Vagina (tissue), 2 donors: ENCODE measurements at regions not wholly inside any gene's neighbourhood (a gene's known extent, or its start where the extent isn't known, plus 50 kb on each side); places are given as distances from the start of the nearest gene placed in this dataset.
"Not testable (repeated sequence)": the region's sequence is repeated elsewhere in the genome, so short reads cannot be mapped to it uniquely, and the experiment has no call there.

Experiments
- DNase-seq, 2 donors: peaks; one replicate each; pipeline ENCODE4 v3.0.0-alpha.2; 2017; ENCODE audit errors: extremely low spot score in 2 of 2
- H3K27ac ChIP-seq: fragments of 200-600 bp; sonication (generic); one replicate; pipeline ENCODE4 v1.5.1; 2019
- H3K27me3 ChIP-seq: fragments of 200-600 bp; sonication (generic); one replicate; pipeline ENCODE4 v1.5.1; 2019
- H3K36me3 ChIP-seq, 2 donors: fragments of 200-600 bp; sonication (generic); one replicate each; pipeline ENCODE4 v1.5.1; 2017 to 2019
- H3K4me1 ChIP-seq: fragments of 200-600 bp; sonication (generic); one replicate; pipeline ENCODE4 v1.5.1; 2019
- H3K4me3 ChIP-seq, 2 donors: fragments of 200-600 bp; sonication (generic); 1 replicate in 1 of 2; 2 replicates in 1 of 2; pipeline ENCODE4 v1.5.1; 2016 to 2019
- H3K9me3 ChIP-seq: fragments of 200-600 bp; sonication (generic); one replicate; pipeline ENCODE4 v1.5.1; 2019
- POLR2A ChIP-seq, 2 donors: fragments of 450-650 bp; IDR thresholded peaks; one replicate each; pipeline ENCODE4 v1.6.1; 2017; ENCODE audit warnings: antibody characterized with exemption in 2 of 2, mild to moderate bottlenecking in 2 of 2, moderate library complexity in 2 of 2
- POLR2AphosphoS5 ChIP-seq, 2 donors: sonication (generic); formaldehyde crosslinking; IDR thresholded peaks; one replicate each; pipeline ENCODE4 v1.9.0; 2017; ENCODE audit warnings: antibody characterized with exemption in 2 of 2, mild to moderate bottlenecking in 2 of 2, low read depth in 1 of 2; ENCODE audit not compliant: insufficient read depth in 1 of 2
- intact Hi-C: fragments of 100-400 bp; cut with DNase I; formaldehyde crosslinking; loops from one replicate; pipeline ENCODE4 v1.15.1; 2023
- TF ChIP-seq, protein P1 (sequence below), 3 experiments: fragments of 450-650 bp in 2 of 3; fragments of 200-600 bp in 1 of 3; sonication (generic) in 1 of 3; IDR thresholded peaks; one replicate each; pipeline ENCODE4 v1.5.1; 2017 to 2019; ENCODE audit warnings: antibody characterized with exemption in 3 of 3, mild to moderate bottlenecking in 2 of 3, moderate library complexity in 2 of 3

DNA sequence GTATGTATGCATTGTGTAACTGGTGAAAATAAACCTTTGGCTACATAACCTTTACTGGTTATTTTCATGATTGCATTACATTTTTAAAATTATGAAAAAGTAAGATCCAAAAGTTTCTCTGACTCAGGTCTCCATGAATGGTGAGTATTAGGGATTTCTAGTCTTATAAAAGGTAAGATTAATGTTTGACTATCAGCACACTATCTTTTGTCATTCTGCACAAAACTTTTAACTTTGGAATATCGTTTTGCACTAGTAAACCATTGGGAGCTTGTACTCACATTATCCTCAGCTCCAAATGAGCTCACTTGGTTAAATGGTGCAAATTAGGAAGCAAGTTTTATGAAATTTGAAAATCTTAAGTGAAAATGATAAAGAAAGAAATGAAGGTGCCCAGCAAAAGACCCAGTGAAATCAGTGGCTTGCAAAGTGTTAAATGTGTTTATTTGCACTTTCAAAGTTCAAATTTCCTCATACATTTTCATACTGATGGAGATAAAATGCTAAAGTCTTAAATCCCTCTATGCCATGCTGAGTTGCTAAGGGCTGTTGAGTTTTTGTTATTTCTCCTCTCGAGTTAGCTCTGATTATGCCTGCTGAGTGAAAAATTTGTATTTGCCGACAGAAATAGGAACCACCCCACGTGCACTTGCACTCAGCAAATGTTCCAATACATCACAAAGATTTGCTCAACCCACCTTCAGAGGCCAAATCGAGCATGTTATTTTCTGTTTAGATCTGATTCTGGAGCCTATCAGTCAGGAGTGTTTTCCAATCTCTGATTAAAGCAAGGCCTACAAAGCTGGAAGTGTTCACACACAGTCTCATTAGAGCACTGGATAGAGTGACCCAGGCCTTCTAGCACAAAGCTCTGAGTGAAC is 885.7 kb downstream of the NR2F1-AS1 start:
- no peaks in the 10 kb centered on the region for H3K36me3 ChIP-seq
- H3K4me3 ChIP-seq = no peak overlapping the region
- no peak for DNase-seq
- H3K9me3 ChIP-seq = no peaks in the 10 kb centered on the region
- intact Hi-C loops = no loop called here
- no peaks in the 10 kb centered on the region for H3K27me3 ChIP-seq
- no peaks in the 10 kb centered on the region for H3K4me1 ChIP-seq
- TF ChIP-seq, protein P1, sequence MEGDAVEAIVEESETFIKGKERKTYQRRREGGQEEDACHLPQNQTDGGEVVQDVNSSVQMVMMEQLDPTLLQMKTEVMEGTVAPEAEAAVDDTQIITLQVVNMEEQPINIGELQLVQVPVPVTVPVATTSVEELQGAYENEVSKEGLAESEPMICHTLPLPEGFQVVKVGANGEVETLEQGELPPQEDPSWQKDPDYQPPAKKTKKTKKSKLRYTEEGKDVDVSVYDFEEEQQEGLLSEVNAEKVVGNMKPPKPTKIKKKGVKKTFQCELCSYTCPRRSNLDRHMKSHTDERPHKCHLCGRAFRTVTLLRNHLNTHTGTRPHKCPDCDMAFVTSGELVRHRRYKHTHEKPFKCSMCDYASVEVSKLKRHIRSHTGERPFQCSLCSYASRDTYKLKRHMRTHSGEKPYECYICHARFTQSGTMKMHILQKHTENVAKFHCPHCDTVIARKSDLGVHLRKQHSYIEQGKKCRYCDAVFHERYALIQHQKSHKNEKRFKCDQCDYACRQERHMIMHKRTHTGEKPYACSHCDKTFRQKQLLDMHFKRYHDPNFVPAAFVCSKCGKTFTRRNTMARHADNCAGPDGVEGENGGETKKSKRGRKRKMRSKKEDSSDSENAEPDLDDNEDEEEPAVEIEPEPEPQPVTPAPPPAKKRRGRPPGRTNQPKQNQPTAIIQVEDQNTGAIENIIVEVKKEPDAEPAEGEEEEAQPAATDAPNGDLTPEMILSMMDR (IDR thresholded peaks at IDR 0.05) = no peak
- TF ChIP-seq POLR2AphosphoS5 (IDR thresholded peaks at IDR 0.05; ENCODE audit: insufficient read depth in 1 of 2, low read depth in 1 of 2) (no peak), POLR2A (IDR thresholded peaks at IDR 0.05) (no peak)
- H3K27ac ChIP-seq = no peak overlapping the region

DNA sequence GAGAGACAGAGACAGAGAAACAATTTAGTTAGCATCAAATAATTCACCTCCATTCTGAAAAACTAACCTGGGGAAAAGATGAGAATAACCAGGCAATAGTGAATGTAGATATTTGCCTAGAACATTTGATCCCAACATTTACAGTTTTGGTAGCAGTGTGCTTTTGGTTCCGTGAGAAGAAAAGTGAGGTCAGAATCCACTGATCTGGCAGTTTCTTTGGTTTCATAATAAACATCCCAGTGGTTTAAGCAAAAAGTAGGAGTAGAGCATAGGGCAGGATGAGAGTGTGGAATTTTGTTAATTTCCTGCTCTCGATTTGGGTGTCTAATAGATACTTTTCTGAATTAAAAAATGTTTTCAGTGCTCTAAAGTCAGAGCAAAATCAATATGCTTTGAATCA is 887.0 kb downstream of the NR2F1-AS1 start:
- H3K27me3 ChIP-seq = no peaks in the 10 kb centered on the region
- TF ChIP-seq POLR2AphosphoS5 (IDR thresholded peaks at IDR 0.05; ENCODE audit: insufficient read depth in 1 of 2, low read depth in 1 of 2) (no peak), POLR2A (IDR thresholded peaks at IDR 0.05) (no peak)
- TF ChIP-seq, protein P1 (IDR thresholded peaks at IDR 0.05) = no peak
- no peaks in the 10 kb centered on the region for H3K4me1 ChIP-seq
- H3K4me3 ChIP-seq = no peak overlapping the region
- H3K27ac ChIP-seq = no peak overlapping the region
- no peak for DNase-seq
- H3K36me3 ChIP-seq = no peaks in the 10 kb centered on the region
- intact Hi-C loops = no loop called here
- H3K9me3 ChIP-seq = no peaks in the 10 kb centered on the region

DNA sequence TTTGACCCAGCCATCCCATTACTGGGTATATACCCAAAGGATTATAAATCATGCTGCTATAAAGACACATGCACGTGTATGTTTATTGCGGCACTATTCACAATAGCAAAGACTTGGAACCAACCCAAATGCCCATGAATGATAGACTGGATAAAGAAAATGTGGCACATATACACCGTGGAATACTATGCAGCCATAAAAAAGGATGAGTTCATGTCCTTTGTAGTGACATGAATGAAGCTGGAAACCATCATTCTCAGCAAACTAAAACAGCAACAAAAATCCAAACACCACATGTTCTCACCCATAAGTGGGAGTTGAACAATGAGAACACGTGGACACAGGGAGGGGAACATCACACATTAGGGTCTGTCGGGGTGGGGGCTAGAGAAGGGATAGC is 889.1 kb downstream of the NR2F1-AS1 start:
- DNase-seq = not testable (repeated sequence)

DNA sequence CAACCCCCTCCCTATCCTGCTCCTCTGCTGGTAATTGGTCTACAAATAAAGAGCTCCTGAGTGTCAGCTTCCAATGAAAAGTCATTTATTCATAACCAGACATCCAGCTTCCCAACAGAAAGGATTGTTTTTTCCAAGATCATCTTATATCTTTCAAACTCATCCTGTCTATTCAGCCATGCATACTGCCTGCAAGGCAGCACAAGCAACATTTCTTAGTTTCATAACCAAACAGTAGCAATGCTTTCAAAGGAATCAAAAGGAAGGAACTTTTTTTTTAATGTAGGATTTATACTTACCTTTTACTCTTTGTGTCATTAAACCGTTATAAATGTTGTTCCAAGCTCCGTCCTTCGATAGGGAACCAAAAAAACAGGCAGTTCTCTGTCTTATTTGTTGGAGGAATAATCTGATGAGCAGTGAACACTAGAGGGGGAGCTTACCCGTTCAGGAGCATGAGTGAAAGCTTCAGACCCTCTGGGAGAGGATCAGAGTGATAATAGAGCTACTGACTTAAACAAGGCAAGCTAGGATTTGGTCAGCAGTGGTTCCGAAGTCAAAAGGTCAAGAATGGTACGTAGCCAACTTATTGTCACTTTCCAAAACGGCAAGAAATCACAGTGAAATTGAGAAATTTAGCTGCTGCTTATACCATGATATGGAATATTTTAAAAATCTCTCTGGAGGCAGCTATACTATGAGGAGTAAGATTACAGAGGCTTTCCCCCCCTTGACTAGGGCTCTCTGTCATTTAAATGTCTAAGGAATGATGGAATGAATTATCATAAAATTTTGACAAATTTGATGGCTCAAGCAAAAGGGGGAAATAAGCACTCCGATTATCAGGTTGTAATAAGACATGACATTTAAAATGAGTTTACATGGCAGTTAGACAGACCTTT is 892.9 kb downstream of the NR2F1-AS1 start:
- intact Hi-C loops = no loop called here
- H3K27me3 ChIP-seq = no peaks in the 10 kb centered on the region
- no peak overlapping the region for H3K4me3 ChIP-seq
- no peak overlapping the region for H3K27ac ChIP-seq
- no peaks in the 10 kb centered on the region for H3K36me3 ChIP-seq
- H3K4me1 ChIP-seq = no peaks in the 10 kb centered on the region
- DNase-seq = no peak
- H3K9me3 ChIP-seq = no peaks in the 10 kb centered on the region
- TF ChIP-seq, protein P1 (IDR thresholded peaks at IDR 0.05) = peak in 1 of 3 experiments; percentile 21
- no peak for TF ChIP-seq POLR2AphosphoS5 (IDR thresholded peaks at IDR 0.05; ENCODE audit: insufficient read depth in 1 of 2, low read depth in 1 of 2)

More for the DNA sequence above, 889.1 kb downstream of the NR2F1-AS1 start:
- intact Hi-C loops, H3K36me3 ChIP-seq, H3K4me1 ChIP-seq, H3K9me3 ChIP-seq, H3K4me3 ChIP-seq, H3K27ac ChIP-seq, H3K27me3 ChIP-seq: not testable (repeated sequence)

DNA sequence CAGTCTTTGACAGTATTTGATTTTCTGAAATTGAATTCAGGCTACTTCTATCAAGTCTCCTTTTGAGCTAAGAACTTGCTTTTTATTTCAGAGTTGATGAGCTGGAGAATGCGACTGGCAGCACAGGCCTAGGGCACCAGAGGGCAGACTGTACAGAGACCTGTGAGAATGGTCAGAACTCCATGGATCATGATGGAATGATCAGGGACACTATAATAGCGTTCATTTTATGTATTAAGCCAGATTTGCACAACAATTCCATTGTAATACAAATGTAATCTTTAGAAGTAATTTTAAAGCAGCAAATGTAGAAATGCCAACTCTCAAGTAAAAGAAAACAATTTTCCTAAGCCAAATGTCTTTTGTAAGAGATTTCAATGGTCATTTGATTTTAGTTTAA is 902.4 kb downstream of the NR2F1-AS1 start:
- no peak for DNase-seq
- H3K4me3 ChIP-seq = no peak overlapping the region
- no peaks in the 10 kb centered on the region for H3K9me3 ChIP-seq
- H3K36me3 ChIP-seq = no peaks in the 10 kb centered on the region
- TF ChIP-seq POLR2A (IDR thresholded peaks at IDR 0.05) (no peak), POLR2AphosphoS5 (IDR thresholded peaks at IDR 0.05; ENCODE audit: insufficient read depth in 1 of 2, low read depth in 1 of 2) (no peak)
- TF ChIP-seq, protein P1 (IDR thresholded peaks at IDR 0.05) = no peak
- no peaks in the 10 kb centered on the region for H3K27me3 ChIP-seq
- no peaks in the 10 kb centered on the region for H3K4me1 ChIP-seq
- intact Hi-C loops = no loop called here
- H3K27ac ChIP-seq = no peak overlapping the region
